Activated naive CD4-positive, alpha-beta T cell treated with anti-CD3 and anti-CD28 coated beads, Interleukin-2, amount 10 ng/mL, durations not matched to agents 7 days and 5 days (primary cell): ENCODE measurements at regions not wholly inside any gene's neighbourhood (a gene's known extent, or its start where the extent isn't known, plus 50 kb on each side); places are given as distances from the start of the nearest gene placed in this dataset.

ENCODE experiments used
- CTCF ChIA-PET: fragments of 350-600 bp; sonication (Branson Sonifier 250); formaldehyde crosslinking; loops from one replicate; lab custom pipeline; 2021; ENCODE audit warnings: antibody characterized with exemption; lab: Charles Lee
- DNase-seq: peaks from one replicate; pipeline ENCODE4 v3.0.0-alpha.2; 2020
- H3K27ac Mint-ChIP-seq: one replicate; pipeline ENCODE4 v1.8.0; 2021; ENCODE audit warnings: mild to moderate bottlenecking, moderate library complexity, mixed read lengths
- H3K27me3 Mint-ChIP-seq: one replicate; pipeline ENCODE4 v1.8.0; 2021; ENCODE audit warnings: mild to moderate bottlenecking, mixed read lengths
- H3K36me3 Mint-ChIP-seq: one replicate; pipeline ENCODE4 v1.8.0; 2021; ENCODE audit warnings: mixed read lengths
- H3K4me1 Mint-ChIP-seq: one replicate; pipeline ENCODE4 v1.8.0; 2021; ENCODE audit warnings: mixed read lengths
- H3K4me3 Mint-ChIP-seq: one replicate; pipeline ENCODE4 v1.8.0; 2021; ENCODE audit warnings: mild to moderate bottlenecking, moderate library complexity, mixed read lengths
- H3K9me3 Mint-ChIP-seq: one replicate; pipeline ENCODE4 v1.8.0; 2021; ENCODE audit warnings: mixed read lengths

- Mint-ChIP-seq H3K36me3 (no peaks in the 10 kb centered on the region), H3K4me1 (no peaks in the 10 kb centered on the region), H3K27ac (no peak overlapping the region), H3K4me3 (no peak overlapping the region), H3K9me3 (peaks cover 4% of the 10 kb centered on the region), H3K27me3 (no peaks in the 10 kb centered on the region)
- CTCF ChIA-PET = no interaction called here
- no peak for DNase-seq
Measured at GRCh38 chr11:81052344-81053158, 1611.7 kb upstream of the TENM4 start.

- CTCF ChIA-PET = no interaction called here
- no peak for DNase-seq
- Mint-ChIP-seq H3K27ac (no peak overlapping the region), H3K4me1 (no peaks in the 10 kb centered on the region), H3K4me3 (no peak overlapping the region), H3K27me3 (no peaks in the 10 kb centered on the region), H3K9me3 (peaks cover 25% of the 10 kb centered on the region), H3K36me3 (no peaks in the 10 kb centered on the region)
Measured at GRCh38 chr11:81039916-81040524, 1599.2 kb upstream of the TENM4 start.

DNA sequence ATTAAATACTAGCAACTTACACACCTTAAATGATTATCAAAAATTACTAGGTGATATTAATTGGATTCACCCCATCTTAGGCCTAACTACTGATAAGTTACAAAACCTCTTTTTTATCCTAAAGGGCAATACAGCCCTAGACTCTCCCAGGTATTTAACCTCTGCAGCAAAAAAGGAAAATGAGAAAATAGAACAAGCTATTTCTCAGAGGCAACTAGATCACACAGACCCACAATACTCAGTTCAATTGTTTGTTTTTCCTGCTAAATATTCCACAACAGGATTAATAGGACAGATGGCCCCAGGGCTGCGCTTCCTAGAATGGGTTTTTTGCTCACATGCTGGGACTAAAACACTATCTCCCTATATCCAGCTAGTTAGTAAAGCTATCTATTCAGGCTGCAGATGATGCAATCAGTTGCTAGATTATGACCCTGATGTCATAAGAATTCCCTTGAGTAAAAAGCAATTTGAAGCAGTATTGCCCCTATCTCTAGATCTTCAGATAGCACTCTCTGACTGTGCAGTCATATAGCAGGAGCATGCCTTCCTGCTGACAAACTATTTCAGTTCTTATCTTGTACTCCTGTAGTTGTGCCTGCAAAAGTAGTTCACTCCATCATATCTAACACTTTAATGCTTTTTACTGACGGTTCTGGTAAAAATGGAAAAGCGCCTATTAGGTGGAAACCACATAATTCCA, 1595.5 kb upstream of the TENM4 start:
- Mint-ChIP-seq H3K36me3 (no peaks in the 10 kb centered on the region), H3K27ac (no peak overlapping the region), H3K4me1 (no peaks in the 10 kb centered on the region), H3K9me3 (peaks cover 26% of the 10 kb centered on the region), H3K4me3 (no peak overlapping the region), H3K27me3 (no peaks in the 10 kb centered on the region)
- CTCF ChIA-PET = no interaction called here
- no peak for DNase-seq

DNA sequence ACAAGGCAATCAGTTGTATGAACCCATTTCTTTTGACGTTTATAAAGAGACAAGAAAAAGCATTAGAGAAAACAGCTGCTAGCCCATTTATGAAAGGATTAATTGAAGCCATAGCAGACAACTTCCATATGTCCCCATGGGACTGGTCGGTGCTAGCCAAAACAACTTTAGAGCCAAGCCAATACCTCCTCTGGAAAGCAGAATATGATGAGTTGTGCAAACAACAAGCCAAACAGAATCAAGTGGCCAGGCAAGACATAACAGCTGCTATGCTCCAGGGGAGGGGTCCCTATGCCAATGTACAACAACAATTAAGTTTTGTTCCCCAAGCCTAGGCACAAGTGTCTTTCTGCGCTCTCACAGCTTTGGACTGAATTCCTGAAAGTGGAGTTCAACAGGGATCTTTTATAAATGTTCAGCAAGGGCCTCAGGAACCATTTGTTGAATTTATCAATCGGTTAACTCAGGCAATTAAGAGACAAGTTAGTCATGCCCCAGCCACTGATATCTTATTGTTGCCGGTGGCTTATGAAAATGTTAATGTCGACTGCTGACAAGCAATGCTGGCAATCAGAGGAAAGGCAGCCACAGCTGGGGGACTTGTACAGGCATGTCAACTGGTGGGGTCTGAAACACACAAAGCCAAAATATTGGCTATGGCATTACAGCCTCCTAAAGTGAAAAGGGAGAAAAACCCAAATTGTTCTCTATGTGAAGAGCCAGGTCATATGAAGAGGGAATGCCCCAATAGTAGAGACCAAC, 1593.1 kb upstream of the TENM4 start:
- H3K27me3 Mint-ChIP-seq = no peaks in the 10 kb centered on the region
- peaks cover 22% of the 10 kb centered on the region for H3K9me3 Mint-ChIP-seq
- H3K27ac Mint-ChIP-seq = no peak overlapping the region
- no peak overlapping the region for H3K4me3 Mint-ChIP-seq
- H3K36me3 Mint-ChIP-seq = no peaks in the 10 kb centered on the region
- no peaks in the 10 kb centered on the region for H3K4me1 Mint-ChIP-seq
- no peak for DNase-seq
- CTCF ChIA-PET = no interaction called here

- Mint-ChIP-seq H3K9me3 (peaks cover 19% of the 10 kb centered on the region), H3K36me3 (no peaks in the 10 kb centered on the region), H3K4me1 (no peaks in the 10 kb centered on the region), H3K4me3 (no peak overlapping the region), H3K27me3 (no peaks in the 10 kb centered on the region), H3K27ac (no peak overlapping the region)
- DNase-seq = no peak
- CTCF ChIA-PET = no interaction called here
Measured at GRCh38 chr11:81032906-81033305, 1592.1 kb upstream of the TENM4 start.

DNA sequence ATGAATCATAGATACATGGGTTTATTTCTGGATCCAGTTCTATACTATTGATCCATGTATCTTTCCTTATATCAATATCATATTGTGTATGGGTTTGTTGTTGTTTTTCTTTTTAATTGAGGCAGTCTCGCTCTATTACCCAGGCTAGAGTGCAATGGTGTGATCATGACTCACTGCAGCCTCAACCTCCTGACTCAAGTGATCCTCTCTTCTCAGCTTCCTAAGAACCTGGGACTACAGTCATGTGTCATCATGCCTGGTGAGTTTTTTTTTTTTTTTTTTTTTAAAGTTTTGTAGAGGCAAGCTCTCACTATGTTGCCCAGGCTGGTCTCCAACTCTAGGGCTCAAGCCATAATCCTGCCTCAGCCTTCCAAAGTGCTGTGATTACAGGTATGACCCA, 1589.4 kb upstream of the TENM4 start:
- DNase-seq = no peak
- no peaks in the 10 kb centered on the region for H3K27me3 Mint-ChIP-seq
- no peak overlapping the region for H3K27ac Mint-ChIP-seq
- CTCF ChIA-PET = no interaction called here
- no peaks in the 10 kb centered on the region for H3K4me1 Mint-ChIP-seq
- no peaks in the 10 kb centered on the region for H3K36me3 Mint-ChIP-seq
- H3K9me3 Mint-ChIP-seq = peaks cover 4% of the 10 kb centered on the region
- no peak overlapping the region for H3K4me3 Mint-ChIP-seq

DNA sequence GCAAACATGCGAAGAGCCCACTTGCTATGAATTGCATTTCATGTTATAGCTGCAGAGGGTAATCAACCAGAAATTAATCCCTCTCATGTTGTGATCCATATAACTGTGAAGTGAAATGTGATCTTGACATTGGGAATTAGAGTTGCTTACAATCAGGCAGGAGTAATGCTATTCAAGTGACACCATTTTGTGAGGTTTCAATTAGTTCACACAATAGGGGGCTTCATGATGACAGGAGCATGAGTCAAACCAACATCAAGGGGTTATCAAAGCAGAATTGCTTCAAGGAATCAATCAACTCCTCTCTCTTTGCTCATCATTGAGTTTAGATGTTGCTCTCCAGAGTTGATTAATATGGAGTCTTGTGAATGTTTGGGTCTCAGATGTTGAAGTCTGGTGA, 1585.2 kb upstream of the TENM4 start:
- Mint-ChIP-seq H3K27ac (no peak overlapping the region), H3K4me1 (no peaks in the 10 kb centered on the region), H3K4me3 (no peak overlapping the region), H3K36me3 (no peaks in the 10 kb centered on the region), H3K27me3 (no peaks in the 10 kb centered on the region), H3K9me3 (no peaks in the 10 kb centered on the region)
- CTCF ChIA-PET = no interaction called here
- no peak for DNase-seq

- H3K36me3 Mint-ChIP-seq = no peaks in the 10 kb centered on the region
- no peaks in the 10 kb centered on the region for H3K27me3 Mint-ChIP-seq
- no peaks in the 10 kb centered on the region for H3K4me1 Mint-ChIP-seq
- H3K27ac Mint-ChIP-seq = no peak overlapping the region
- no peak for DNase-seq
- H3K4me3 Mint-ChIP-seq = no peak overlapping the region
- H3K9me3 Mint-ChIP-seq = peaks cover 2% of the 10 kb centered on the region
- CTCF ChIA-PET = no interaction called here
Measured at GRCh38 chr11:81022057-81022456, 1581.2 kb upstream of the TENM4 start.

DNA sequence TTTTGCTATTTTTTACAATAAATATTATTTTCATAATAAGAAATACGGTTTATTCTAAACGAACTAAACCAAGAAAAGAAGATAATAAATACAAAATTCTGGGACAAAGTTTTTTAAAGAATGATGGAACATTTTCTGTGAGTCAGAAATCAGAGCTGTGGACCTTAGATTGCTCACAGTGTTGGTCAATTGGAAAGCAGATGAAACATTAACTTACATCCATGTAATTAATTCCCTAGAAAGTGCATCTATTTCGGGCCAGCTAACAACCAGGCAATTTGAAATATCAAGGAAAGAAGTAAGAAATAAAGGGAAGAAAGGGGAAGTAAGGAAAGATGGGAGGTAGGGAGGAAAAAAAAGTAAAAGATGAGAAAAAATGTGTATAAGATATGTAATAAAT, 1569.8 kb upstream of the TENM4 start:
- DNase-seq = no peak
- CTCF ChIA-PET = no interaction called here
- H3K4me3 Mint-ChIP-seq = no peak overlapping the region
- peaks cover 6% of the 10 kb centered on the region for H3K9me3 Mint-ChIP-seq
- no peaks in the 10 kb centered on the region for H3K27me3 Mint-ChIP-seq
- no peaks in the 10 kb centered on the region for H3K4me1 Mint-ChIP-seq
- H3K36me3 Mint-ChIP-seq = no peaks in the 10 kb centered on the region
- no peak overlapping the region for H3K27ac Mint-ChIP-seq

- no peaks in the 10 kb centered on the region for H3K27me3 Mint-ChIP-seq
- no peaks in the 10 kb centered on the region for H3K36me3 Mint-ChIP-seq
- no peak overlapping the region for H3K4me3 Mint-ChIP-seq
- H3K9me3 Mint-ChIP-seq = no peaks in the 10 kb centered on the region
- CTCF ChIA-PET = no interaction called here
- no peak overlapping the region for H3K27ac Mint-ChIP-seq
- no peak for DNase-seq
- H3K4me1 Mint-ChIP-seq = no peaks in the 10 kb centered on the region
Measured at GRCh38 chr11:81007046-81007445, 1566.2 kb upstream of the TENM4 start.

GRCh38 chr11:81005595-81005994, 1564.8 kb upstream of the TENM4 start:
- no peak for DNase-seq
- H3K4me1 Mint-ChIP-seq = no peaks in the 10 kb centered on the region
- CTCF ChIA-PET = no interaction called here
- no peak overlapping the region for H3K4me3 Mint-ChIP-seq
- no peaks in the 10 kb centered on the region for H3K9me3 Mint-ChIP-seq
- H3K36me3 Mint-ChIP-seq = no peaks in the 10 kb centered on the region
- no peaks in the 10 kb centered on the region for H3K27me3 Mint-ChIP-seq
- no peak overlapping the region for H3K27ac Mint-ChIP-seq

- no peaks in the 10 kb centered on the region for H3K27me3 Mint-ChIP-seq
- no peaks in the 10 kb centered on the region for H3K9me3 Mint-ChIP-seq
- H3K4me1 Mint-ChIP-seq = no peaks in the 10 kb centered on the region
- no peak overlapping the region for H3K27ac Mint-ChIP-seq
- DNase-seq = no peak
- CTCF ChIA-PET = no interaction called here
- no peak overlapping the region for H3K4me3 Mint-ChIP-seq
- H3K36me3 Mint-ChIP-seq = no peaks in the 10 kb centered on the region
Measured at GRCh38 chr11:81004576-81004975, 1563.7 kb upstream of the TENM4 start.

GRCh38 chr11:81002374-81002773, 1561.5 kb upstream of the TENM4 start:
- no peaks in the 10 kb centered on the region for H3K4me1 Mint-ChIP-seq
- DNase-seq = no peak
- no peaks in the 10 kb centered on the region for H3K36me3 Mint-ChIP-seq
- no peak overlapping the region for H3K4me3 Mint-ChIP-seq
- no peaks in the 10 kb centered on the region for H3K27me3 Mint-ChIP-seq
- no peaks in the 10 kb centered on the region for H3K9me3 Mint-ChIP-seq
- CTCF ChIA-PET = no interaction called here
- H3K27ac Mint-ChIP-seq = no peak overlapping the region

DNA sequence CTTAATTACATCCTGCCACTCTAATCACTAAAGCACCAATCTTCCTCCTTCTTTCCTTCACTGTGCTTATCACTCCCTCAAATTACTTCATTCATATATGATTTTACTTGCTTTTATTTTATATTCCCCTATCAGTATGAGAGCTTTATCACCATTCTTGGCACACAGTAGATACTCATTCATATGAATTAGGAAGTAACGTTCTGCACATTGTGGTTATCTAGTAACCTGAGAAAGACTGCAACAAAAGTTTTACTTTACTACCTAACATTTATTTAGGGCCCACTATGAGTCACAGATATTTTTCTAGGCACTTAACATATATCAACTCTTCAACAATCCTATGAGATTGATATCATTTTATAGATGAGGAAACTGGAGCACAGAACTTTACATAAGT, 1559.9 kb upstream of the TENM4 start:
- H3K4me3 Mint-ChIP-seq = no peak overlapping the region

More for the DNA sequence above, 1559.9 kb upstream of the TENM4 start:
- Mint-ChIP-seq H3K27ac (no peak overlapping the region), H3K36me3 (no peaks in the 10 kb centered on the region), H3K27me3 (no peaks in the 10 kb centered on the region), H3K4me1 (no peaks in the 10 kb centered on the region), H3K9me3 (peaks cover 1% of the 10 kb centered on the region)
- no peak for DNase-seq
- CTCF ChIA-PET = no interaction called here
